ENCODE measurements at regions not wholly inside any gene's neighbourhood (a gene's known extent, or its start where the extent isn't known, plus 50 kb on each side); places are given as distances from the start of the nearest gene placed in this dataset.

DNA sequence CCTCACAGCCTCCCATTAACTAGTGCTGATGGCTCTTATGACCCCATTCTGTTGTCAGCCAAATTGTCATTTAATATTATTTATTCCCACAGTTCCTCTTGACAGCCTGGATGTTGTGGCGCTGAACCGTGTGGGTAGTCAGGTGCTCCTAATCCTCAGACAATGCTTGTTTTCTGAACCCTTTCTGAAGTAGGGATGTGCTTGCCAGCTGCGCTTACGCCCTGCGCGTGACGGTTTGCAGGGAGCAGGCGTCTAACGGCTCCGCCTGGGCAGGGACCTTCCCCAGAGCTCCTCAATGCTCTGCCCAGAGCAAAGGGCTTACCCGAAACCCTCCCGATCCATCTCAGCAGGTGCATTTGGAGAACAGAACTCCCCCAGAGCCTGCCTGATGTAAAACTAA, 358.2 kb upstream of the MYT1L start:
- no peak overlapping the region for H3K4me3 ChIP-seq (ENCODE audit: low read depth, low read length)
- TF ChIP-seq, protein P1, sequence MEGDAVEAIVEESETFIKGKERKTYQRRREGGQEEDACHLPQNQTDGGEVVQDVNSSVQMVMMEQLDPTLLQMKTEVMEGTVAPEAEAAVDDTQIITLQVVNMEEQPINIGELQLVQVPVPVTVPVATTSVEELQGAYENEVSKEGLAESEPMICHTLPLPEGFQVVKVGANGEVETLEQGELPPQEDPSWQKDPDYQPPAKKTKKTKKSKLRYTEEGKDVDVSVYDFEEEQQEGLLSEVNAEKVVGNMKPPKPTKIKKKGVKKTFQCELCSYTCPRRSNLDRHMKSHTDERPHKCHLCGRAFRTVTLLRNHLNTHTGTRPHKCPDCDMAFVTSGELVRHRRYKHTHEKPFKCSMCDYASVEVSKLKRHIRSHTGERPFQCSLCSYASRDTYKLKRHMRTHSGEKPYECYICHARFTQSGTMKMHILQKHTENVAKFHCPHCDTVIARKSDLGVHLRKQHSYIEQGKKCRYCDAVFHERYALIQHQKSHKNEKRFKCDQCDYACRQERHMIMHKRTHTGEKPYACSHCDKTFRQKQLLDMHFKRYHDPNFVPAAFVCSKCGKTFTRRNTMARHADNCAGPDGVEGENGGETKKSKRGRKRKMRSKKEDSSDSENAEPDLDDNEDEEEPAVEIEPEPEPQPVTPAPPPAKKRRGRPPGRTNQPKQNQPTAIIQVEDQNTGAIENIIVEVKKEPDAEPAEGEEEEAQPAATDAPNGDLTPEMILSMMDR (IDR thresholded peaks at IDR 0.05; ENCODE audit: insufficient read depth, low read depth, low read length, missing control alignments), result no peak
- DNase-seq (ENCODE audit: low read depth), result no peak

- H3K4me3 ChIP-seq (ENCODE audit: low read depth, low read length), result no peak overlapping the region
- TF ChIP-seq, protein P1 (IDR thresholded peaks at IDR 0.05; ENCODE audit: insufficient read depth, low read depth, low read length, missing control alignments), result no peak
- DNase-seq (ENCODE audit: low read depth), result no peak
Observed at GRCh38 chr2:2688254-2688653, 357.2 kb upstream of the MYT1L start.

GRCh38 chr2:2687745-2688144, 356.7 kb upstream of the MYT1L start:
- no peak for DNase-seq (ENCODE audit: low read depth)
- H3K4me3 ChIP-seq (ENCODE audit: low read depth, low read length), result no peak overlapping the region
- TF ChIP-seq, protein P1 (IDR thresholded peaks at IDR 0.05; ENCODE audit: insufficient read depth, low read depth, low read length, missing control alignments), result no peak

DNA sequence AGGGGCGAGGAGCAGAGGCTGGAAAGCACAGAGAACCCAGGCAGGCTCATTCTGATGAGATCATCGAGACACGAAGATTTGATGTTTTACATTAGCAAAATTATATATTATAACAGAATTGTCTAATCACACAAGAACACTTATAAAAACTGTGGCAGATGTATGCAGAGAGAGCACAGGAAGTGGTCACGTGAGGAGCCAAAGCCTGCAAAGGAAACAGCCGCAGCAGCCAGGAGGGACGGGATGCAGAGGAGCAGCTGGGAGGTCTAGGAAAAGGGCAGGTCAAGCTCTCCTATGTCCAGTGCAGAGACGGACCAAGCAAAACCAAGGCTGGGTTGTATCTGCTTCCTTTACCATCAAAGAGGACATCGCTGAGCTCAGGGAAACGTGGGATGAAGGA, 355.1 kb upstream of the MYT1L start:
- no peak overlapping the region for H3K4me3 ChIP-seq (ENCODE audit: low read depth, low read length)
- DNase-seq (ENCODE audit: low read depth), result no peak
- TF ChIP-seq, protein P1 (IDR thresholded peaks at IDR 0.05; ENCODE audit: insufficient read depth, low read depth, low read length, missing control alignments), result no peak

DNA sequence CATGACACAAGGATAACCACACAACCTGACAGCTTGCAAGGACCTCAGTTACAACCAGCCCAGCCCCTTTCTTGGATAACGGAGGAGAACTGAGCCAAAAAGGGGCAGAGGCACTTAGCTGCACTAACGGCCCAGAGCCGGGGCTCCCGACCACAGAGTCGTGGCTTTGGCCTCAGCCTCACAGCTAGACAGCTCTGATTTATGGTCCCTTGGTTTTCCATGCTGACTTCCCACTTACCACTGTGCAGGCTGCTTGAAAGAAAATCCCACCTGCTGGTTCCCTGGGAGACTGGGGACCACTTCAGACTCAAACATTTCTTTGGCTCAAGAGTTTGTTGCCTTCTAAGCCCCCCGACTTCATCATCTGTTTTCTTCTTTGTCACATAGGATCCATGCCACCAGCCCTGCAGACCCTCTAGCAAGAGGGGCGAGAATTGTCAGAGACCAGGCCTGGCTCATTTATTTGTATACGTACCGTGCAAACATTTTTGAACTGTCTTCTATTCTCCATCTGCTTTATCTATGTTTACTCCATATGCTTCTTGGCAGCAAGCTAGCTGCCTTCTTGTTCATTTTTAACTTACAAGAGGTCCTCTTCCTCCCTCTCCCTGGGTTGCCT, 352.6 kb upstream of the MYT1L start:
- no peak for DNase-seq (ENCODE audit: low read depth)
- no peak overlapping the region for H3K4me3 ChIP-seq (ENCODE audit: low read depth, low read length)
- TF ChIP-seq, protein P1 (IDR thresholded peaks at IDR 0.05; ENCODE audit: insufficient read depth, low read depth, low read length, missing control alignments), result no peak

- no peak overlapping the region for H3K4me3 ChIP-seq (ENCODE audit: low read depth, low read length)
- no peak for DNase-seq (ENCODE audit: low read depth)
- TF ChIP-seq, protein P1 (IDR thresholded peaks at IDR 0.05; ENCODE audit: insufficient read depth, low read depth, low read length, missing control alignments), result no peak
Observed at GRCh38 chr2:2682700-2683342, 351.7 kb upstream of the MYT1L start.
